ENCODE measurements at regions not wholly inside any gene's neighbourhood (a gene's known extent, or its start where the extent isn't known, plus 50 kb on each side); places are given as distances from the start of the nearest gene placed in this dataset.

- TF ChIP-seq CTCF (IDR thresholded peaks at IDR 0.05) (no peak), POLR2A (IDR thresholded peaks at IDR 0.05) (no peak)
- 68 to 85% methylated on average over 3 of the region's 3 CpGs for WGBS, 2 donors
- H3K4me3 ChIP-seq (ENCODE audit: low read depth, poor library complexity, severe bottlenecking): no peak overlapping the region
- no peak for DNase-seq (ENCODE audit: low spot score in 2 of 2)
- intact Hi-C loops (cut with DNase I; ENCODE audit: low total_unique reads): no loop called here
Observed at GRCh38 chr14:86279405-86279804, 749.5 kb downstream of the FLRT2 start.

- no peak for DNase-seq (ENCODE audit: low spot score in 2 of 2)
- WGBS, 2 donors: 66 to 74% methylated on average over 2 of the region's 2 CpGs
- no peak overlapping the region for H3K4me3 ChIP-seq (ENCODE audit: low read depth, poor library complexity, severe bottlenecking)
- intact Hi-C loops (cut with DNase I; ENCODE audit: low total_unique reads): no loop called here
- TF ChIP-seq CTCF (IDR thresholded peaks at IDR 0.05) (no peak), POLR2A (IDR thresholded peaks at IDR 0.05) (no peak)
Observed at GRCh38 chr14:86257973-86258372, 728.0 kb downstream of the FLRT2 start.

GRCh38 chr14:86243158-86243557 is 713.2 kb downstream of the FLRT2 start:
- intact Hi-C loops (cut with DNase I; ENCODE audit: low total_unique reads): no loop called here
- no peak for DNase-seq (ENCODE audit: low spot score in 2 of 2)
- no peak overlapping the region for H3K4me3 ChIP-seq (ENCODE audit: low read depth, poor library complexity, severe bottlenecking)
- TF ChIP-seq POLR2A (IDR thresholded peaks at IDR 0.05): no peak
- no peak for TF ChIP-seq CTCF (IDR thresholded peaks at IDR 0.05)

GRCh38 chr14:86237733-86238132 is 707.8 kb downstream of the FLRT2 start:
- intact Hi-C loops (cut with DNase I; ENCODE audit: low total_unique reads): no loop called here
- no peak for DNase-seq (ENCODE audit: low spot score in 2 of 2)
- 77 to 80% methylated on average over 4 of the region's 4 CpGs for WGBS, 2 donors
- TF ChIP-seq CTCF (IDR thresholded peaks at IDR 0.05): no peak
- no peak for TF ChIP-seq POLR2A (IDR thresholded peaks at IDR 0.05)
- H3K4me3 ChIP-seq (ENCODE audit: low read depth, poor library complexity, severe bottlenecking): no peak overlapping the region

- no peak for DNase-seq (ENCODE audit: low spot score in 2 of 2)
- TF ChIP-seq POLR2A (IDR thresholded peaks at IDR 0.05) (no peak), CTCF (IDR thresholded peaks at IDR 0.05) (no peak)
- no peak overlapping the region for H3K4me3 ChIP-seq (ENCODE audit: low read depth, poor library complexity, severe bottlenecking)
- intact Hi-C loops (cut with DNase I; ENCODE audit: low total_unique reads): no loop called here
- 36 to 53% methylated on average over 3 of the region's 3 CpGs for WGBS, 2 donors
Observed at GRCh38 chr14:86221755-86222154, 691.8 kb downstream of the FLRT2 start.

GRCh38 chr14:86221000-86221399 is 691.1 kb downstream of the FLRT2 start:
- 66 to 67% methylated on average over 3 of the region's 3 CpGs for WGBS, 2 donors
- H3K4me3 ChIP-seq (ENCODE audit: low read depth, poor library complexity, severe bottlenecking): no peak overlapping the region
- no peak for DNase-seq (ENCODE audit: low spot score in 2 of 2)
- intact Hi-C loops (cut with DNase I; ENCODE audit: low total_unique reads): no loop called here
- TF ChIP-seq POLR2A (IDR thresholded peaks at IDR 0.05) (no peak), CTCF (IDR thresholded peaks at IDR 0.05) (no peak)
